Thoracic aorta (tissue), 2 donors: ENCODE measurements at regions not wholly inside any gene's neighbourhood (a gene's known extent, or its start where the extent isn't known, plus 50 kb on each side); places are given as distances from the start of the nearest gene placed in this dataset.

Source experiments
- ATAC-seq: fragments of 150-250 bp; one replicate; pipeline ENCODE4 v1.8.0; 2017; ENCODE audit warnings: low read depth; ENCODE audit not compliant: insufficient number of reproducible peaks, low FRiP score
- DNase-seq: peaks from one replicate; pipeline ENCODE4 v3.0.0-alpha.2; 2020; ENCODE audit warnings: low spot score
- H3K27ac ChIP-seq, 2 donors: fragments of 200-600 bp; sonication (generic); 1 replicate in 1 of 2; 2 replicates in 1 of 2; pipeline ENCODE4 v1.5.1; 2016; ENCODE audit warnings: mild to moderate bottlenecking in 2 of 2, moderate library complexity in 2 of 2
- H3K27me3 ChIP-seq: fragments of 200-600 bp; sonication (generic); replicated peaks from 2 replicates; pipeline ENCODE4 v1.6.0; 2016; ENCODE audit warnings: mild to moderate bottlenecking; ENCODE audit not compliant: insufficient read depth
- H3K36me3 ChIP-seq: fragments of 200-600 bp; sonication (generic); one replicate; pipeline ENCODE4 v1.5.1; 2016
- H3K4me1 ChIP-seq, 2 donors: fragments of 200-600 bp; sonication (generic); 1 replicate in 1 of 2; 2 replicates in 1 of 2; pipeline versions ENCODE4 v1.5.1 to v1.6.0; 2016; ENCODE audit warnings: low read depth in 2 of 2, mild to moderate bottlenecking in 1 of 2; ENCODE audit not compliant: control insufficient read depth in 1 of 2
- H3K4me3 ChIP-seq: fragments of 200-600 bp; sonication (generic); 2 replicates; pipeline ENCODE4 v1.5.1; 2016; ENCODE audit warnings: mild to moderate bottlenecking
- H3K9me3 ChIP-seq: fragments of 200-600 bp; sonication (generic); 2 replicates; pipeline ENCODE4 v1.5.1; 2016
- CTCF ChIP-seq: fragments of 200-600 bp; sonication (generic); IDR thresholded peaks from one replicate; pipeline ENCODE4 v1.5.1; 2019; ENCODE audit warnings: antibody characterized with exemption

- Histone ChIP-seq H3K4me1 (no peaks in the 10 kb centered on the region), H3K4me3 (no peak overlapping the region), H3K27me3 (no peaks in the 10 kb centered on the region), H3K9me3 (no peaks in the 10 kb centered on the region), H3K36me3 (no peaks in the 10 kb centered on the region), H3K27ac (no peak overlapping the region)
- no peak for DNase-seq
- ATAC-seq: no peak
- no peak for TF ChIP-seq CTCF
Measured at GRCh38 chr13:104592545-104593250, 1526.5 kb upstream of the SLC10A2 start.

- Histone ChIP-seq H3K4me3 (no peak overlapping the region), H3K36me3 (no peaks in the 10 kb centered on the region), H3K9me3 (no peaks in the 10 kb centered on the region), H3K27ac (no peak overlapping the region), H3K27me3 (no peaks in the 10 kb centered on the region), H3K4me1 (no peaks in the 10 kb centered on the region)
- no peak for TF ChIP-seq CTCF
- ATAC-seq: no peak
- no peak for DNase-seq
Measured at GRCh38 chr13:104592127-104592526, 1525.9 kb upstream of the SLC10A2 start.

GRCh38 chr13:104586051-104586746 lies 1520.0 kb upstream of the SLC10A2 start:
- no peak for ATAC-seq
- H3K36me3 ChIP-seq: no peaks in the 10 kb centered on the region
- no peaks in the 10 kb centered on the region for H3K9me3 ChIP-seq
- TF ChIP-seq CTCF: no peak
- no peak overlapping the region for H3K4me3 ChIP-seq
- H3K27me3 ChIP-seq: no peaks in the 10 kb centered on the region
- peaks cover 3 to 4% of the 10 kb centered on the region in 2 donors for H3K4me1 ChIP-seq
- DNase-seq: no peak
- no peak overlapping the region for H3K27ac ChIP-seq

- Histone ChIP-seq H3K36me3 (no peaks in the 10 kb centered on the region), H3K4me1 (peaks cover 3 to 4% of the 10 kb centered on the region in 2 donors), H3K4me3 (no peak overlapping the region), H3K9me3 (no peaks in the 10 kb centered on the region), H3K27ac (no peak overlapping the region), H3K27me3 (no peaks in the 10 kb centered on the region)
- no peak for TF ChIP-seq CTCF
- ATAC-seq (no peak), DNase-seq (no peak)
Measured at GRCh38 chr13:104584481-104584880, 1518.3 kb upstream of the SLC10A2 start.

GRCh38 chr13:104580931-104581330 lies 1514.7 kb upstream of the SLC10A2 start:
- no peaks in the 10 kb centered on the region for H3K9me3 ChIP-seq
- no peaks in the 10 kb centered on the region for H3K36me3 ChIP-seq
- ATAC-seq (no peak), DNase-seq (no peak)
- no peak overlapping the region for H3K27ac ChIP-seq
- H3K4me3 ChIP-seq: no peak overlapping the region
- H3K27me3 ChIP-seq: no peaks in the 10 kb centered on the region
- peaks cover 2 to 3% of the 10 kb centered on the region in 2 donors for H3K4me1 ChIP-seq
- no peak for TF ChIP-seq CTCF
